HG03354 (cell line): ENCODE measurements at regions not wholly inside any gene's neighbourhood (a gene's known extent, or its start where the extent isn't known, plus 50 kb on each side); places are given as distances from the start of the nearest gene placed in this dataset.
"Not testable (repeated sequence)": the region's sequence is repeated elsewhere in the genome, so short reads cannot be mapped to it uniquely, and the experiment has no call there.

Source experiments
- ATAC-seq: cut with Tn5 transposase; IDR thresholded peaks from one replicate; pipeline ENCODE4 v1.9.1; 2021; ENCODE audit warnings: mild to moderate bottlenecking; ENCODE audit not compliant: unreplicated experiment, poor library complexity, severe bottlenecking

DNA sequence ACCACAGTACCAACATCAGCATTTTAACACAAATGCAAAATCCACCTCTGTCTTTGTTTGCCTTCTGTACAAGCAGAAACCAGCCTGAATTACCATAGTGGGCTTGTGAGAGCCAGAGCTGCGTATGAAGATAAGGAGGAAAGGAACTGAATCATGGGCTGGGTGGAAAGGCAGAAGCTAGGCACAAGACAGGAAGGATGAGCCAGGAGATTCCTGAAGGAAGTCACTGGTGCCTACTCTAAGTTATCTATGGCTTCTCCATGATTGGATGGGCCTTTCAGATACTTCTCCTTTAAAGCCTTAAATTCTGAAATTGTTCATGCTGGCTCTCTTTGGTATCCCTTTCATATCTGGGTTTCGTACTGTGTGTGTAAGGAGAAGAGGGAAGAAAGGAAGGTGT, 140.6 kb downstream of the LCA5 start:
- ATAC-seq: no peak

- ATAC-seq: no peak
Observed at GRCh38 chr6:79394690-79395089, 142.5 kb downstream of the LCA5 start.

DNA sequence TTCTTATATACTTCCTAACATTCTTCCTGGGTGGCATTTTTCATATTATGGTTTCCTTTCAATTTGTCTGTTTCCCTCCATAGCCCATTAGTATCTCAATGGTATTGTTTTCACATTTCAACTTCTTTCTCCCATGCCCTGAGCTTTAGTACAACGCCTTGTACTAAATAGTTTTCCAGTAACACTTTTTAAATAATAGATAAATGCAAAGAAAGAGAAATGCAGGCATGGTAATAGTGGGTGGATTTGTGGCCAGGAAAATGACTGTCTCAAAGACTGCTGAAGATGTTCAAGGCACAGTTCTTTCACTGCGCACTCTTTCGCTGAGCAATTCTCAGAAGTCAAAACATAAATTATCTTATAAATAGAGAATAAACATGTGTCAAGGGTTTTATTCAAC, 145.1 kb downstream of the LCA5 start:
- ATAC-seq: no peak

DNA sequence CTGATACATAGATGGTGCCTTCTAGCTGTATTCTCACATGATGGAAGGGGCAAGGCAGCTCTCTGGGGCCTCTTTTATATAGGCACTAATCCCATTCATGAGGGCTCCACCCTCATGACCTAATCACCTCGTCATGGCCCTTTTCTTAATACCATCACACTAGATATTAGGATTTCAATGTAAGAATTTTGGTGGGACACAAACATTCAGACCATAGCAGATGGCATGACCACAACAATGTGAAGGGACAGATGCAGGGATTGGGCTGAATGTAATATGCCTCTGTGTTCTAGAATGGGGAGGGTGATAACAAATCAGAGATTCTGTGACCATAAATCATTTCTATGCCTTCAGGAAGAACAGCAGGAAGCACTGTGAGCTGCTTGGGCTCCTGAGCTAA, 145.8 kb downstream of the LCA5 start:
- no peak for ATAC-seq

DNA sequence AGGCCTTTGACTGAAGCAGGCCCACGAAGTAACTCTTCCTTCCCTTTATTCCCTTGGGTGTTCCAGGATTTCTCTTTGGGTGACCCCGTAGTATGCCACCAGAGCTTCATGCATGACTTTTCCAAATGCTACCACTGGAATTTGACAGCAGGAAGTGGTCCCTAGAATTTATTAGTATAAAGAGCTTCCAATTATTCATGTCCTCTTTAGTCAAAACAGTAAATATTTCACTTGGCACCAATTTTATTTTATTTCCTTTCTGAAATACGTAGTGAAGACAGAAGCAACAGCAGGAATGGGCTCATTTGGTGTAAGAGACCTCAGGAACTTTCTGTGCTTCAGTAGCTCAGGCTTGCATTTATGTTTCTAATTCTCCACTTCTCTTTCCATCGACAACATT, 151.3 kb downstream of the LCA5 start:
- ATAC-seq: no peak

DNA sequence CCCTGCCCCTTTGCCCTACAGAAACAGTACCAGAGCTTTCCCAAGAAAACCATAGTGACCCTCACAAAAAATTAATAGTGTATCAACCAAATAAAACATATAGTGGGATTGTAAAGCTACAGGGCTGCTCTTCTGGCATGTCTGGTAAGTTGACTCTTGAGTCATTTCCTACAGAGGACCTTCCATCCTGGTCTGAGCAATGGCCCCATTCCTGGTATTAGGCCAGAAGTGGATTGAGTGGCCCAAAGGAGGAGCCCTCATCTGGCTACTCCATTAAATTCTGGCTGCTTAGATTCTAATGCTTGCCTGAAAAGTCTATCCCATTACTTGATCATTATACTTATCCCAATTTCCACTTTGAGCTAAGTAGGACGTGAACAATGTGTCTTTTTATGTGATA, 150.9 kb upstream of the HMGN3 start:
- no peak for ATAC-seq

GRCh38 chr6:79384845-79385244, 150.4 kb upstream of the HMGN3 start:
- ATAC-seq: no peak

DNA sequence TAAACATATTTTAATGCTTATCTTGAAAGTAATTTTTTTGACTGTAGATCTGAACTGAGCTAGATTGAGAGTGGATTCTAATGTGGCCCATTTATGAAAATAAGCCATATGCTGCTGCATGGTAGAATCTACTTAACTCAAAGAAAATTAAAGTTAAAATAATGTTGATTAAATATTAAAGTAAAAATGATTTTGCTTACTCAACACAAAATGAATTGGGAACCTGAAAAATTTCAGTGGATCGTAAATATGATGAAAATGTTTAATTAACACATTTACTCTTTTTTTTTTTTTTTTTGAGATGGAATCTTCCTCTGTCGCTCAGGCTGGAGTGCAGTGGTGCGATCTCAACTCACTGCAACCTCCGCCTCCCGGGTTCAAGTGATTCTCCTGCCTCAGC, 144.5 kb upstream of the HMGN3 start:
- ATAC-seq: no peak

DNA sequence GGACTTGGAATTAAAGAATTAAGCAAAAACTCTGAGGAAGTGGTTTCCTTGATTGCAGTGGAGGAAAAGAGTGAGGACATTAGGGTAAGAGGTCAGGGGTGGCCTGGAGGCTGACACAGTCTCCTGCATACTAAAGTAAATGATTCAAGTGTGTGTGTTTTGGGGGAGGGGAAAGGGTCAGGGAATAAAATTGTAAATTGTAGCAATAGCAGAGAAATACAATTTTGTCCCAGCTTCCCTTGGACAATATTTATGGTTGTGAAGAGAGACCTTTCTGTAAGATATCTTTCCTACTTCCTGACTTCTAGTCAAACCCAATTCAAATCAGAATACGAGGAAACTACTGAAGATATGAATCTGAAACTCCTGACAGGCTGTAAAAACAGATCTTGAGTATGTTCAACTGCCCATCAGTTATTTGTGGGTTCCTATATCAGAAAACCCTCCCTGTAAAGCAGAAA, 143.4 kb upstream of the HMGN3 start:
- ATAC-seq: no peak

DNA sequence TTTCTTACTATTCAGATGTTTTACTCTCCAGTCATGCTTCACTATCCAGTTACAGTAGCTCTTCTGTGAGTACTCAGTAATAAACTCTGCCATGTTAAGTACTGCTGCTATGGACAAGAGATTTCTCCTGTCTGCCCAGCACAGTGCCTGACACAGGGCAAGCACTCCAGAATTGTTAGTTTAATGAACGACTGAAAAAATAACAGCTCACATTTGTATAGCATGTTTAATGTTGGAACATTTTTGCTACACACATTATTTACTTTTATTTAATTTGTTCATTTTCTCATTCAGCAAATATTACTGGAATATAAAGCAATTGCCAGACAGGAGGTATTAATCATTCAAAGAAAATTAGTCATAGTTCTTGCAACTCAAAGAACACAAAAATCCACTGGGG, 142.6 kb upstream of the HMGN3 start:
- ATAC-seq: no peak

DNA sequence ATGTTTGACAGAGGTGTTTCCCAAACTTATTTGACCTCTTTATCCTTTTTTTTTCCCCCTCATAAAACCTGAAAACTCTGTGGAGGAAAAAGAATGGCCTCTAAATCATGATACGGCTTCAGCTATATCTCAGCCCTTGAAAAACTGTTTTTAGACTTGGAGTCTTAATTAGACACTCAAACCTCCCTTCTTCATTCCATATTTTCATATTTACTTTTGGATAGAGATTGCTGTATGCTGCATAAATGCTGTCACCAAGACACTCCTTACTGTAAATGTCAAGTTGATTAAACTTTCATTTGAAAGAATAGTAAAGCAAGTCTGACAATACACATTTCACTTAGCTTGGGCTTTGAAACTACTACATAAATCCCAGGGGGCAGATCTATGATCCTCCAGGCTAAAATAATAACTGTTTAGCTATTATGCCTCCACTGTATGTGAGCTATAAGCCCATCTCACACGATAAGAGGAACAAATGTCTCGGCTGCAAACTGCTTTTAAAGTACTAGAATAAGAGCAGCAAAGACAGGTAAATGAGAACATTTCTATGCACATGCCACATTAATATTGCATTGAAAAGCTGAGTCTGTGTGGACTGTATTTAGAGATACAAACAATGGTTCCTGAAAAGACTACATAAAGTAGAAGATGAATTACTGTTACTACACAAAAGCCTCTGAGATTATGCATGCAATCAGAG, 141.3 kb upstream of the HMGN3 start:
- no peak for ATAC-seq

- ATAC-seq: no peak
Observed at GRCh38 chr6:79374308-79374707, 139.8 kb upstream of the HMGN3 start.

DNA sequence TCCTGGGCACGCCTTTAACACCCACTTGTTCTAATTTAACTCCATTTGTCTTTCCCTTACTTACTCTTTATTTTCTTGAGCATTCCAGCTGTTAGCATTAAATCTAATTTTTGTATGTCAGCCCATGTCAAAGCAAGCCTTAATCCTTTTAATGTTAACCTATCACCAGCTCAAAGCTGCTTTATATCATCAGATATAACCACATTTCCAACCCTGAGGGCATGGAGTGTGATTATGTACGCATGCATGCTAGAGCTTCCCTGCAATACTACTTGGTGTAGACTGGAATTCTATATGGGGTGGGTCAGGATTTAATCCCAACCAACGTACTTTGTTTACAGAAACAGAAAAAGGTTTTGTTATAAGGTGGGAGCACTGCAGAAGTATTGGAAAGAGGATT, 139.4 kb upstream of the HMGN3 start:
- ATAC-seq: no peak

DNA sequence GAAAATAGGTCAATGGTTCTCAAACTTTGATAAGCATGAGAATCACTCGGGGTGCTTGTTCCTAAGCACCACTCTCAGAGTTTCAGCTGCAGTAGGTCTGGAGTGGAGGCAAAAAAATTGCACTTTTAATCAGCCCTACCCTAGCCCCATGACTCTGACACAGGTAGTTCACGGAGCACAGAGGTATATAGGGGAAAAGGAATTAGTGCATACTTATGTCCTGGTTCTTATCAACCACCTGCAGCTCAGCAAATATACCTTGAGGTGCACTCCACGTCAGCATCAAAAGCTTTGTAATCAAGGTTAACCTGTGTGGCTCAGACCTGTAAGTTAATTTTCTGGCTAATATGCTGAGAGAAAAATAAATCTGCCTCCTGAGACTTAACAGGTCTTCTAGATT, 138.8 kb upstream of the HMGN3 start:
- no peak for ATAC-seq

DNA sequence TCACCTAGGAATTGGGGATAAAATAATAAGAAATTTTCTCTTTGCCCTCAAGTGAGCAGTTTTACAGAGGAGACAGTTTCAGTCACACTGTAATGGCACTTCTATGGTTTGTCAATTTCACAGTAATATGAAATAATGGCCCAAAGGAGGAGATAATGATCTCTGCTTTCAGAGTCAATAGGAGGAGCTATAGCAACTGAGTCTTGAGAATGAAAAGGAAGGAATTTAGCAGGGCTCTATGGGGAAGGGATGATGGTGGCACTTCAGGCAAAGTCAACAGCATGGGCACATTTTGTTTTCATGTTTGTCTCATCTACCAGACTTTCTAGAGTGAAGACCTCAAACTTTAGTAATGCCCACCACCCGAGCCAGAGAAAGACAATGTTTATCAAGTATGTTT, 138.3 kb upstream of the HMGN3 start:
- no peak for ATAC-seq

- ATAC-seq: no peak
Observed at GRCh38 chr6:79369026-79369425, 134.5 kb upstream of the HMGN3 start.

GRCh38 chr6:79363441-79363840, 129.0 kb upstream of the HMGN3 start:
- not testable (repeated sequence) for ATAC-seq

- not testable (repeated sequence) for ATAC-seq
Observed at GRCh38 chr6:79361074-79361473, 126.6 kb upstream of the HMGN3 start.

DNA sequence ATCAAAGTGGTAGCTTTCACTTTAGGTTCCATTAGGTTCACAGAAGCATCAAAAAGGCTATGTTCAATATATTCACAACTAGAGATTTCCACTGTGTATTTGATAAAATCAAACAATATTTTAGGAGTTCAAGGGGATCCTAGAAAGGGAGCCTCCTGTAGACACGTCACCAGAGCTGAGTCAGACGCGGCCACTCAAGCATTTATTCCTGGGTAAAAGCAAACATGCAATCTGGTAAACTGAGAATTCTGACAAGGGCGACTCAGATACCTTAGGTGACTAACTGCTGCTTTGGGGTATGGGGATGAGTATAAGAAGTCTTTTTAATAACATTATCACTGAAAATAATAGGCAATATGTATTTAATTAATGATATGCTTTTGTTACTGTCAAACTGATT, 118.7 kb upstream of the HMGN3 start:
- no peak for ATAC-seq

GRCh38 chr6:79338493-79338892, 104.0 kb upstream of the HMGN3 start:
- no peak for ATAC-seq

GRCh38 chr6:79335133-79335674, 100.7 kb upstream of the HMGN3 start:
- peak; percentile 92 for ATAC-seq

DNA sequence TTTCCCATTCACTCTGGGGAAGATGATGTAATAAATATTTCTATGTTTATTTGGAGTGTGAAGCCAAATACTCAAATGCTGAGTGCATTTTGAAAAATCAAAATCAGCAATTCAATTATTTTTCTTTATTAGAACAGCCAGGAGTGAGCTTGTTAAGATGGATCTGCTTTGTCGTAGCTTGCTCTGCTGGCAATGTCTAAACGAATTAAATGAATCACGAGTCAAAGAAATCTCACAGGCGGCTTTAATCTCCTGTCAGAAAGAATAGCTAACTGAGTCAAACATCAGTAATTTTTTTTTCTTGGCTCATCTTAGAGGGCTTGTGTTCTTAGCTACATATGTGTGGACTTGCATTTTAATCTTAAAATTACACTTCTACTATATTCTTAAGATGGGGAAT, 100.2 kb upstream of the HMGN3 start:
- no peak for ATAC-seq
